GM12878 (cell line): ENCODE measurements at regions not wholly inside any gene's neighbourhood (a gene's known extent, or its start where the extent isn't known, plus 50 kb on each side); places are given as distances from the start of the nearest gene placed in this dataset.

ENCODE experiments used
- ATAC-seq: fragments of 200-7000 bp; cut with Tn5 transposase; 3 replicates; pipeline ENCODE4 v1.9.1; 2020; ENCODE audit warnings: mild to moderate bottlenecking, moderate library complexity
- BruUV-seq: library from RNA; stranded (reverse); fragments of 400-500 nt; replicated peaks from 2 replicates; lab custom pipeline; 2021; lab: Mats Ljungman, UMichigan
- CTCF ChIA-PET: fragments of 300-600 bp; sonication (Branson Sonifier 250); formaldehyde crosslinking; extraction: SDS; loops from one replicate; lab custom pipeline; 2021; ENCODE audit warnings: inconsistent platforms; lab: Yijun Ruan, JAX
- POLR2A ChIA-PET: fragments of 350-600 bp; formaldehyde crosslinking; extraction: SDS; loops from one replicate; lab custom pipeline; 2021; ENCODE audit warnings: inconsistent platforms; lab: Charles Lee
- RAD21 ChIA-PET: fragments of 300-600 bp; sonication (Branson Sonifier 250); formaldehyde crosslinking; loops from one replicate; lab custom pipeline; 2023; ENCODE audit warnings: antibody characterized with exemption; ENCODE audit not compliant: unreplicated experiment; lab: Charles Lee
- SMC1A ChIA-PET: fragments of 300-600 bp; sonication (Branson Sonifier 250); formaldehyde crosslinking; loops from one replicate; lab custom pipeline; 2023; ENCODE audit not compliant: unreplicated experiment, uncharacterized antibody; lab: Charles Lee
- DNase-seq: peaks from one replicate; pipeline ENCODE4 v3.0.0-alpha.2; 2011; ENCODE audit warnings: low read depth, low spot score
- FAIRE-seq: peaks from 3 replicates; lab custom pipeline; 2011; peaks lifted over from hg19 to GRCh38; lab: Jason Lieb, UNC
- H2AFZ ChIP-seq: 2 replicates; pipeline ENCODE4 v1.6.0; 2011; ENCODE audit warnings: low read depth, low read length, control low read depth; ENCODE audit not compliant: control insufficient read depth
- H3K27ac ChIP-seq: 2 replicates; pipeline ENCODE4 v1.5.1; 2011; ENCODE audit warnings: control low read depth; ENCODE audit not compliant: control insufficient read depth, insufficient read depth
- H3K27me3 ChIP-seq, 2 experiments: replicated peaks in 1 of 2; 2 replicates each; pipeline versions ENCODE4 v1.6.0 to v1.6.1; 2011; ENCODE audit warnings: low read length in 1 of 2; ENCODE audit not compliant: control insufficient read depth in 2 of 2, insufficient read depth in 2 of 2
- H3K36me3 ChIP-seq, 2 experiments: 2 replicates each; pipeline ENCODE4 v1.5.1; 2011; ENCODE audit warnings: low read length in 1 of 2; ENCODE audit not compliant: control insufficient read depth in 2 of 2, insufficient read depth in 2 of 2
- H3K4me1 ChIP-seq: 2 replicates; pipeline ENCODE4 v1.6.1; 2011; ENCODE audit warnings: mild to moderate bottlenecking, low read length, moderate library complexity, mixed read lengths; ENCODE audit not compliant: control insufficient read depth, insufficient read depth
- H3K4me2 ChIP-seq: 2 replicates; pipeline ENCODE4 v1.6.0; 2011; ENCODE audit warnings: control low read depth; ENCODE audit not compliant: control insufficient read depth, insufficient read depth
- H3K4me3 ChIP-seq: fragments of 200-600 bp; sonication (generic); 2 replicates; pipeline ENCODE4 v1.5.1; 2016
- H3K79me2 ChIP-seq: 2 replicates; pipeline ENCODE4 v1.6.0; 2011; ENCODE audit warnings: low read length; ENCODE audit not compliant: control insufficient read depth, insufficient read depth
- H3K9ac ChIP-seq: 2 replicates; pipeline ENCODE4 v1.8.0; 2011; ENCODE audit warnings: low read length, control low read depth, mixed read lengths; ENCODE audit not compliant: control insufficient read depth, insufficient read depth
- H3K9me3 ChIP-seq: replicated peaks from 3 replicates; pipeline ENCODE4 v1.5.1; 2011; ENCODE audit warnings: mild to moderate bottlenecking, low read length; ENCODE audit not compliant: control insufficient read depth, insufficient read depth
- H4K20me1 ChIP-seq: 2 replicates; pipeline ENCODE4 v1.6.0; 2011; ENCODE audit not compliant: control insufficient read depth, insufficient read depth
- ASH2L ChIP-seq: fragments of 300-600, 200-600 bp; sonication (generic); IDR thresholded peaks from 2 replicates; pipeline ENCODE4 v1.6.1; 2017; ENCODE audit warnings: low read depth, mild to moderate bottlenecking, borderline replicate concordance
- CEBPB ChIP-seq, 2 experiments: fragments of 150-350 bp in 1 of 2; IDR thresholded peaks; 2 replicates each; pipeline ENCODE4 v1.6.1; 2012 to 2014; ENCODE audit warnings: low read depth in 2 of 2, low read length in 2 of 2, borderline replicate concordance in 1 of 2, inconsistent platforms in 1 of 2
- HSF1 ChIP-seq: fragments of 150-350 bp; IDR thresholded peaks from 2 replicates; pipeline ENCODE4 v1.6.1; 2014; ENCODE audit warnings: mild to moderate bottlenecking, low read depth, low read length
- MTA2 ChIP-seq: fragments of 450-650 bp; IDR thresholded peaks from 2 replicates; pipeline ENCODE4 v1.6.1; 2016; ENCODE audit warnings: low read depth, mild to moderate bottlenecking, moderate library complexity
- PAX8 ChIP-seq: fragments of 450-650 bp; IDR thresholded peaks from 2 replicates; pipeline ENCODE4 v1.6.1; 2017; ENCODE audit warnings: mild to moderate bottlenecking, moderate library complexity
- PKNOX1 ChIP-seq: fragments of 450-650 bp; IDR thresholded peaks from 2 replicates; pipeline ENCODE4 v1.6.1; 2016; ENCODE audit warnings: mild to moderate bottlenecking
- RB1 ChIP-seq: fragments of 450-650 bp; formaldehyde crosslinking; IDR thresholded peaks from 2 replicates; pipeline ENCODE4 v1.6.1; 2017; ENCODE audit warnings: mild to moderate bottlenecking, borderline replicate concordance
- TARDBP ChIP-seq: IDR thresholded peaks from 2 replicates; pipeline ENCODE4 v1.6.1; 2016; ENCODE audit warnings: borderline replicate concordance
- WGBS: methylation state at CpG from one replicate; pipeline ENCODE4 v1.1.6; 2016; ENCODE audit warnings: low lambda C conversion rate; ENCODE audit not compliant: insufficient replicate concordance, insufficient coverage; ENCODE audit errors: missing lambda C conversion rate; 5-methylcytosine and 5-hydroxymethylcytosine counted together
- in situ Hi-C: fragments of 300-500 bp; cut with MboI; formaldehyde crosslinking; loops from 9 replicates; pipeline ENCODE4 v1.14.3; 2018; ENCODE audit warnings: mixed read lengths
- intact Hi-C: fragments of 100-400 bp; cut with micrococcal nuclease; formaldehyde crosslinking; loops from one replicate; pipeline ENCODE4 v1.14.2; 2022; ENCODE audit not compliant: unreplicated experiment
- TF ChIP-seq, protein P1 (sequence below): fragments of 150-350 bp; IDR thresholded peaks from 2 replicates; pipeline ENCODE4 v1.6.1; 2016; ENCODE audit warnings: low read depth, low read length

GRCh38 chr4:31356839-31357238 lies 636.7 kb downstream of the PCDH7 start:
- Histone ChIP-seq H3K4me2 (no peak overlapping the region), H3K27me3 (no peaks in the 10 kb centered on the region), H3K27ac (no peak overlapping the region), H3K36me3 (no peaks in the 10 kb centered on the region), H3K79me2 (no peaks in the 10 kb centered on the region), H3K9me3 (no peaks in the 10 kb centered on the region), H3K4me1 (no peaks in the 10 kb centered on the region), H4K20me1 (no peaks in the 10 kb centered on the region), H3K9ac (no peak overlapping the region), H3K4me3 (no peak overlapping the region), H2AFZ (no peak overlapping the region)
- FAIRE-seq (no peak), ATAC-seq (no peak), DNase-seq (no peak)
- 53% methylated on average over 1 of the region's 1 CpG for WGBS
- in situ Hi-C loops: no loop called here
- no TSS peak for BruUV-seq
- ChIA-PET RAD21 (no interaction called here), POLR2A (no interaction called here), SMC1A (no interaction called here), CTCF (no interaction called here)
- TF ChIP-seq HSF1 (no peak), TARDBP (no peak), PKNOX1 (no peak), RB1 (no peak), PAX8 (no peak), CEBPB (IDR thresholded peaks at IDR 0.05; ENCODE audit: borderline replicate concordance in 1 of 2, low read depth in 2 of 2, low read length in 2 of 2) (no peak), ASH2L (no peak), MTA2 (no peak)
- TF ChIP-seq, protein P1, sequence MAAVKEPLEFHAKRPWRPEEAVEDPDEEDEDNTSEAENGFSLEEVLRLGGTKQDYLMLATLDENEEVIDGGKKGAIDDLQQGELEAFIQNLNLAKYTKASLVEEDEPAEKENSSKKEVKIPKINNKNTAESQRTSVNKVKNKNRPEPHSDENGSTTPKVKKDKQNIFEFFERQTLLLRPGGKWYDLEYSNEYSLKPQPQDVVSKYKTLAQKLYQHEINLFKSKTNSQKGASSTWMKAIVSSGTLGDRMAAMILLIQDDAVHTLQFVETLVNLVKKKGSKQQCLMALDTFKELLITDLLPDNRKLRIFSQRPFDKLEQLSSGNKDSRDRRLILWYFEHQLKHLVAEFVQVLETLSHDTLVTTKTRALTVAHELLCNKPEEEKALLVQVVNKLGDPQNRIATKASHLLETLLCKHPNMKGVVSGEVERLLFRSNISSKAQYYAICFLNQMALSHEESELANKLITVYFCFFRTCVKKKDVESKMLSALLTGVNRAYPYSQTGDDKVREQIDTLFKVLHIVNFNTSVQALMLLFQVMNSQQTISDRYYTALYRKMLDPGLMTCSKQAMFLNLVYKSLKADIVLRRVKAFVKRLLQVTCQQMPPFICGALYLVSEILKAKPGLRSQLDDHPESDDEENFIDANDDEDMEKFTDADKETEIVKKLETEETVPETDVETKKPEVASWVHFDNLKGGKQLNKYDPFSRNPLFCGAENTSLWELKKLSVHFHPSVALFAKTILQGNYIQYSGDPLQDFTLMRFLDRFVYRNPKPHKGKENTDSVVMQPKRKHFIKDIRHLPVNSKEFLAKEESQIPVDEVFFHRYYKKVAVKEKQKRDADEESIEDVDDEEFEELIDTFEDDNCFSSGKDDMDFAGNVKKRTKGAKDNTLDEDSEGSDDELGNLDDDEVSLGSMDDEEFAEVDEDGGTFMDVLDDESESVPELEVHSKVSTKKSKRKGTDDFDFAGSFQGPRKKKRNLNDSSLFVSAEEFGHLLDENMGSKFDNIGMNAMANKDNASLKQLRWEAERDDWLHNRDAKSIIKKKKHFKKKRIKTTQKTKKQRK: no peak
- intact Hi-C loops: no loop called here
